WTC11 (cell line): ENCODE measurements at regions not wholly inside any gene's neighbourhood (a gene's known extent, or its start where the extent isn't known, plus 50 kb on each side); places are given as distances from the start of the nearest gene placed in this dataset.
"Not testable (repeated sequence)": the region's sequence is repeated elsewhere in the genome, so short reads cannot be mapped to it uniquely, and the experiment has no call there.

Experiments used
- FOXK1 ChIP-seq: sonication (generic); formaldehyde crosslinking; IDR thresholded peaks from 2 replicates; pipeline ENCODE4 v1.8.0; 2022; ENCODE audit warnings: mild to moderate bottlenecking, moderate library complexity, missing genetic modification reagents
- NFATC4 ChIP-seq: fragments of 250-450 bp; sonication (Bioruptor Pico); IDR thresholded peaks from 2 replicates; pipeline ENCODE4 v1.9.0; 2021; ENCODE audit warnings: mild to moderate bottlenecking
- NFYB ChIP-seq: sonication (generic); formaldehyde crosslinking; conservative IDR thresholded peaks from 2 replicates; pipeline ENCODE4 v1.8.0; 2022; ENCODE audit warnings: low read depth, missing genetic modification reagents
- TEAD4 ChIP-seq: sonication (generic); formaldehyde crosslinking; IDR thresholded peaks from 2 replicates; pipeline ENCODE4 v1.8.0; 2022; ENCODE audit warnings: mild to moderate bottlenecking, missing genetic modification reagents
- ZNF121 ChIP-seq: sonication (generic); formaldehyde crosslinking; IDR thresholded peaks from 2 replicates; pipeline ENCODE4 v1.8.0; 2023; ENCODE audit warnings: missing genetic modification reagents
- ZNF263 ChIP-seq: sonication (generic); formaldehyde crosslinking; IDR thresholded peaks from 2 replicates; pipeline ENCODE4 v1.8.1; 2022; ENCODE audit warnings: low read depth, mild to moderate bottlenecking, moderate library complexity, missing genetic modification reagents
- TF ChIP-seq, protein P1 (sequence below): fragments of 200-600 bp; IDR thresholded peaks from 2 replicates; pipeline ENCODE4 v1.8.0; 2022; ENCODE audit warnings: antibody characterized with exemption
- TF ChIP-seq, protein P2 (sequence below): sonication (generic); formaldehyde crosslinking; IDR thresholded peaks from 2 replicates; pipeline ENCODE4 v1.8.0; 2022; ENCODE audit warnings: mild to moderate bottlenecking, missing genetic modification reagents
- TF ChIP-seq, protein P3 (sequence below): sonication (generic); formaldehyde crosslinking; IDR thresholded peaks from 2 replicates; pipeline ENCODE4 v1.8.0; 2022; ENCODE audit warnings: mild to moderate bottlenecking, missing genetic modification reagents
- TF ChIP-seq, protein P4 (sequence below): sonication (generic); formaldehyde crosslinking; IDR thresholded peaks from 2 replicates; pipeline ENCODE4 v1.8.1; 2023; ENCODE audit warnings: mild to moderate bottlenecking, missing genetic modification reagents, moderate library complexity
- TF ChIP-seq, protein P5 (sequence below): sonication (generic); formaldehyde crosslinking; IDR thresholded peaks from 2 replicates; pipeline ENCODE4 v1.8.1; 2022; ENCODE audit warnings: low read depth, missing genetic modification reagents, borderline replicate concordance

DNA sequence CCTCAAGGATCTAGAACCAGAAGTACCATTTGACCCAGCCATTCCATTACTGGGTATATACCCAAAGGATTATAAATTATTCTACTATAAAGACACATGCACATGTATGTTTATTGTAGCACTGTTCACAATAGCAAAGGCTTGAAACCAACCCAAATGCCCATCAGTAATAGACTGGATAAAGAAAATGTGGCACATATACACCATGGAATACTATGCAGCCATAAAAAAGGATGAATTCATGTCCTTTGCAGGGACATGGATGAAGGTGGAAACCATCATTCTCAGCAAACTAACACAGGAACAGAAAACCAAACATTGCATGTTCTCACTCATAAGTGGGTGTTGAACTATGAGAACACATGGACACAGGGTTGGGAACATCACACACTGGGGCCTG lies 317.6 kb downstream of the PRELID2 start:
- TF ChIP-seq, protein P1, sequence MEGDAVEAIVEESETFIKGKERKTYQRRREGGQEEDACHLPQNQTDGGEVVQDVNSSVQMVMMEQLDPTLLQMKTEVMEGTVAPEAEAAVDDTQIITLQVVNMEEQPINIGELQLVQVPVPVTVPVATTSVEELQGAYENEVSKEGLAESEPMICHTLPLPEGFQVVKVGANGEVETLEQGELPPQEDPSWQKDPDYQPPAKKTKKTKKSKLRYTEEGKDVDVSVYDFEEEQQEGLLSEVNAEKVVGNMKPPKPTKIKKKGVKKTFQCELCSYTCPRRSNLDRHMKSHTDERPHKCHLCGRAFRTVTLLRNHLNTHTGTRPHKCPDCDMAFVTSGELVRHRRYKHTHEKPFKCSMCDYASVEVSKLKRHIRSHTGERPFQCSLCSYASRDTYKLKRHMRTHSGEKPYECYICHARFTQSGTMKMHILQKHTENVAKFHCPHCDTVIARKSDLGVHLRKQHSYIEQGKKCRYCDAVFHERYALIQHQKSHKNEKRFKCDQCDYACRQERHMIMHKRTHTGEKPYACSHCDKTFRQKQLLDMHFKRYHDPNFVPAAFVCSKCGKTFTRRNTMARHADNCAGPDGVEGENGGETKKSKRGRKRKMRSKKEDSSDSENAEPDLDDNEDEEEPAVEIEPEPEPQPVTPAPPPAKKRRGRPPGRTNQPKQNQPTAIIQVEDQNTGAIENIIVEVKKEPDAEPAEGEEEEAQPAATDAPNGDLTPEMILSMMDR = not testable (repeated sequence)
- not testable (repeated sequence) for TF ChIP-seq FOXK1 (CRISPR knock-in tag); ZNF263 (CRISPR knock-in tag); ZNF121 (CRISPR knock-in tag); NFATC4 (CRISPR knock-in tag); NFYB; TEAD4
- TF ChIP-seq, protein P2, sequence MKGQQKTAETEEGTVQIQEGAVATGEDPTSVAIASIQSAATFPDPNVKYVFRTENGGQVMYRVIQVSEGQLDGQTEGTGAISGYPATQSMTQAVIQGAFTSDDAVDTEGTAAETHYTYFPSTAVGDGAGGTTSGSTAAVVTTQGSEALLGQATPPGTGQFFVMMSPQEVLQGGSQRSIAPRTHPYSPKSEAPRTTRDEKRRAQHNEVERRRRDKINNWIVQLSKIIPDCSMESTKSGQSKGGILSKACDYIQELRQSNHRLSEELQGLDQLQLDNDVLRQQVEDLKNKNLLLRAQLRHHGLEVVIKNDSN (CRISPR knock-in tag) = not testable (repeated sequence)
- TF ChIP-seq, protein P3, sequence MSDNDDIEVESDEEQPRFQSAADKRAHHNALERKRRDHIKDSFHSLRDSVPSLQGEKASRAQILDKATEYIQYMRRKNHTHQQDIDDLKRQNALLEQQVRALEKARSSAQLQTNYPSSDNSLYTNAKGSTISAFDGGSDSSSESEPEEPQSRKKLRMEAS (CRISPR knock-in tag) = not testable (repeated sequence)
- TF ChIP-seq, protein P4, sequence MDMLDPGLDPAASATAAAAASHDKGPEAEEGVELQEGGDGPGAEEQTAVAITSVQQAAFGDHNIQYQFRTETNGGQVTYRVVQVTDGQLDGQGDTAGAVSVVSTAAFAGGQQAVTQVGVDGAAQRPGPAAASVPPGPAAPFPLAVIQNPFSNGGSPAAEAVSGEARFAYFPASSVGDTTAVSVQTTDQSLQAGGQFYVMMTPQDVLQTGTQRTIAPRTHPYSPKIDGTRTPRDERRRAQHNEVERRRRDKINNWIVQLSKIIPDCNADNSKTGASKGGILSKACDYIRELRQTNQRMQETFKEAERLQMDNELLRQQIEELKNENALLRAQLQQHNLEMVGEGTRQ (CRISPR knock-in tag) = not testable (repeated sequence)
- TF ChIP-seq, protein P5, sequence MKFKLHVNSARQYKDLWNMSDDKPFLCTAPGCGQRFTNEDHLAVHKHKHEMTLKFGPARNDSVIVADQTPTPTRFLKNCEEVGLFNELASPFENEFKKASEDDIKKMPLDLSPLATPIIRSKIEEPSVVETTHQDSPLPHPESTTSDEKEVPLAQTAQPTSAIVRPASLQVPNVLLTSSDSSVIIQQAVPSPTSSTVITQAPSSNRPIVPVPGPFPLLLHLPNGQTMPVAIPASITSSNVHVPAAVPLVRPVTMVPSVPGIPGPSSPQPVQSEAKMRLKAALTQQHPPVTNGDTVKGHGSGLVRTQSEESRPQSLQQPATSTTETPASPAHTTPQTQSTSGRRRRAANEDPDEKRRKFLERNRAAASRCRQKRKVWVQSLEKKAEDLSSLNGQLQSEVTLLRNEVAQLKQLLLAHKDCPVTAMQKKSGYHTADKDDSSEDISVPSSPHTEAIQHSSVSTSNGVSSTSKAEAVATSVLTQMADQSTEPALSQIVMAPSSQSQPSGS (CRISPR knock-in tag) = not testable (repeated sequence)
